HG03432 (cell line): ENCODE measurements at regions not wholly inside any gene's neighbourhood (a gene's known extent, or its start where the extent isn't known, plus 50 kb on each side); places are given as distances from the start of the nearest gene placed in this dataset.
"Not testable (repeated sequence)": the region's sequence is repeated elsewhere in the genome, so short reads cannot be mapped to it uniquely, and the experiment has no call there.

ENCODE experiments used
- ATAC-seq: cut with Tn5 transposase; IDR thresholded peaks from one replicate; pipeline ENCODE4 v1.9.1; 2021; ENCODE audit warnings: mild to moderate bottlenecking, moderate library complexity; ENCODE audit not compliant: unreplicated experiment

DNA sequence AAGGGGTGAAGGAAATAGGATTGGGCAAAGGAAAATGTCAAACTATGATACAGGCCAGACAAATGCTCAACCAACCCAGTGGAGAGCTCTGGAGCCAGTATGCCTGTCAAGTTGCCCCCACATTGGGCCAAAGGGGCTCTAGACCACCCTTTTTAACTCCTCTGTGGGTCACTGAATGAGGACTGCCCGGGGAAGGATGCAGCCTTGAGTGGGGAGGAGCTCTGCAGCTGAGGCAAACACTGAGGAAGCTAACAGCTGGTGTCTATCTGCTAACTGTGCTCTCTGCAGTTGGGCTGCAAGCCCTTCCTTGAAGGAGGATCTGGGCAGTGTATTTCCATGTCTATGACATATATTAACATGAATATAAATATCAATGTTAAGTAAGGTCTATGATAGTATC, 98.4 kb upstream of the PRSS16 start:
- ATAC-seq, result no peak

DNA sequence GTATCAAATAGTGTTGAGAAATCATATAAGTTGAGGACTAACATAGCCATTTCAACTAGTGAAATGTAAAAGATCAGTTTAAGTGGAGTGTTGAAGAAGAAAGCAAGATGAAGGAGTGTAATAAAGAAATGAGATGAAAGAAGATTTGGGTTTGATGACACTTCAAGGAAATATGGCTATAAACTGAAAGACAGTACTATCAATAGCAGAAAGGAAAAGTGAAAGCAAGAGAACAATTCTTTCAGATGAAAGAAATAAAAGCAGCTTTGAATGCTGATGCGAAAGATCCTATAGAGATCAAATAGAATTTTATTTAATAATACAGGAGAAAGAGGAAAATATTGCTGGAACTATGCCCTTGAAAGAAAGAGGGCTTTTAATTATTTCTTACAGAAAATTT, 92.8 kb upstream of the PRSS16 start:
- no peak for ATAC-seq

- peak; percentile 2 for ATAC-seq
Observed at GRCh38 chr6:27156874-27157458, 90.5 kb upstream of the PRSS16 start.

GRCh38 chr6:27157459-27158315, 89.8 kb upstream of the PRSS16 start:
- ATAC-seq, result peak; percentile 56

DNA sequence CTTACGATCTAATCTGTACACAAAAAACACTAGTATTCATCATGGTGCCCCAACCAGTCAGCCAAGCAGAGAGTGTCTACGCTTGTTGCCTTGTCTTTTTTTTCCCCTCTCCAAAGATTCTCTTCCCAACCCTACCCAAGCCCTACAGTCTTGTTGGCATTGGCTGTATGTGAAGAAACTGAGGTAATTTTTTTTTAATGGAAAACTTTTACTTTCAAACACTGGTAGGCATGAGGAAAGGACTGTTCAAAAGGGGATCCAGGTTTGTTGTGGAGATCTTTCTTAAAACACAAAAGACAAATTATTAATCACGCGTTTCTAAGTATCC, 89.2 kb upstream of the PRSS16 start:
- ATAC-seq, result no peak

DNA sequence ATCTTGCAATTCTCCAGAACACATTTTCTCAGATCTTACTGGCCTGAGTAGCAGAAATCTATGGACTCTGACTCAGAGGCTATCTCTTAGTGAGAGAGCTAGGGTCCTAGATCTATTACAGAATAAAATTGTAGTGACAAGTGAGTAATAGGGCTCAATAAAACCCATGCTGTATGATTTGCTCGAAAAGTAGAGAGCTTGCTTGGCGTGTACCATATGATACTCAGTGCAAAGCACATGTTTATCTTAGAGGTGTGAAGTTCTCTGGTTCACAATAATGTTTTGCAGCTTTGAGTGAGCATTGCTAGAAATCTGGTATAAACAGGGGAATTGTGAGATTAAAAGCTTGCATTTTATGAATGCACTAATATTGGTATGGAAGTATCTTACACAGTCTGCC, 87.8 kb upstream of the PRSS16 start:
- ATAC-seq, result no peak

DNA sequence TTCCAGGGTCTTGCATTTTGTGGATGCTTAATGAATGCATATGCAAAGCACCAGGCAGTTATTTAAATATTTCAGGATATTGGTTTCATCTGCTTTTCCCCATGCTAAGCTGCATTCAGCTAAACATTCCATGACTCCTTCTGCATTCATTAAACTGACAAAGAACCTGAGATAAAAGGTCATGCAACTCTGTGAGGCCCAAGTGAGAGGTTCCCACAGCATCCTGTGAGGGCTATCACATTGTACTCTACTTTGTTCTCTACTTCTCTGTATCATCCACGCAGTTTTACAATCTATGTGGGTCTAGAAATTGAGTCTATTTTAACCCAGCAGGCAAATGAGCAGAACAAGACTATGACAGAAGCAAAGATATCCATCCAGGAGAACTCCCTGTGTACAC, 86.4 kb upstream of the PRSS16 start:
- no peak for ATAC-seq

DNA sequence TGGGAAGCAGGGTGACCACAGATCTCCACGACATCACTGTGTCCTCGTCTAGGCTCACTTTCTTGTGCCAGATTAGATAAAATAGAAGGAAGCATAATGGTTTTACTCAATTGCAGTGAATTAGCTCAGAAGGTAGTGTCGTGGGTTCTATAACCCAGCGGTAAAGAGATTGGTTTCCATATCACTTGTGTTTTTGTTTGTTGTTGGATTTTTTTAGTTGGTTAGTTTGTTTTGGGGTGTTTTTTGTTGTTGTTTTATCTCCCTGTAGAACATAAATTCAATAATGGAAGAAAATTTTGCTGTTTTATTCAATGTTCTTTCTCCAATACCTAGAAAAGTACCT, 85.9 kb upstream of the PRSS16 start:
- no peak for ATAC-seq

DNA sequence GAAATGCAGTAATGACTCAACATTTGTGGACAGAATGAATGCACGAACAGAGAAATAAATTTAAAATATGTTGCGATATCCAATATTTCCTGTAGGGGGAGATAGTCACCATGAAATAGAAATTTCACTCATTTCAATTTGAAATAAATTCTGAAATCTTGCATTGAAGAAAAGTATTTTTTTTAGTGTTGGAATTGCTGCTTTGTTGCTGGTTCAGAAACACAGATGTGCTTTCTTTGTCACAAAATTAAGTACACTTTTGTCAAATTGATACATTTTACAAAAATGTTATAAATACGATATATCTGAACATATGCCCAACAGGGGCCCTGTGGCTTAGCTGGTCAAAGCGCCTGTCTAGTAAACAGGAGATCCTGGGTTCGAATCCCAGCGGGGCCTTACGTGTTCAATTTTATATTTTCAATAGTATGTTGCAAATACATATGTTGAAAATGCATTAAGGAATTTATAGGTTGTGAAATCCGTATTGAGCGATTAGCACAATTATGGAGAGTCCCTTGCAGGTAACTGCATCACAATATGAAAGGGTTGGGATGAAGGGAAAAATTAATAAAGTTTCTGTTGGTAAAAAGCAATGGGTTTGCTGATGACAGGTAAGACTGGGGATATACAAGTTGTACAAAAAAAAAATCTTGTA, 85.4 kb upstream of the PRSS16 start:
- ATAC-seq, result no peak

- no peak for ATAC-seq
Observed at GRCh38 chr6:27163834-27164233, 83.7 kb upstream of the PRSS16 start.

- no peak for ATAC-seq
Observed at GRCh38 chr6:27168108-27168507, 79.4 kb upstream of the PRSS16 start.

- ATAC-seq, result no peak
Observed at GRCh38 chr6:27168586-27169443, 78.7 kb upstream of the PRSS16 start.

DNA sequence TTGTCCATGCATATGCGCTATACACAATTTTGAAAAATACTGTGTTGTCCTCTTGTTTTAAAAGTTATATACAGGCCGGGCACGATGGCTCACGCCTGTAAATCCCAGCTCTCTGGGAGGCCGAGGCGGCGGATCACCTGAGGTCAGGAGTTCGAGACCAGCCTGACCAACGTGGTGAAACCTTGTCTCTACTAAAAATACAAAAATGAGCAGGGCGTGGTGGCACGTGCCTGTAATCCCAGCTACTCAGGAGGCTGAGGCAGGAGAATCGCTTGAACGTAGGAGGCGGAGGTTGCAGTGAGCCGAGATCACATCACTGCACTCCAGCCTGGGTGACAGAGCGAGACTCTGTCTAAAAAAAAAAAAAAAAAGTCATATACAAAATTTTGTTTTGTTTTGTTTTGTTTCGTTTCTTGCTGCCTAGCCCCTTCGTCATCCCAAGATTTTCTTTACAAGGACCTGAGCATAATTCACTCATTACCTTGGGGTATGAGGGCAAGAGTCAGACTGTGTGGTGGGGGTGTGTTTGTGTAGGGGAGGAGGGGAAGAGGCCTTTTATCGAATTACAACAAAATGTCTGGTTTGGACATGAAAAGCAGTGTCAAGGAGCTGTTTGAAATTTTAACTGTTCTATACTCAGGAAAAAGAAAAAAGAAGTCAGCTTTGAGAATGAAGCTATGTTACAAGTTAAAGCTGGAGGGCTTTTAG, 74.8 kb upstream of the PRSS16 start:
- ATAC-seq, result not testable (repeated sequence)

DNA sequence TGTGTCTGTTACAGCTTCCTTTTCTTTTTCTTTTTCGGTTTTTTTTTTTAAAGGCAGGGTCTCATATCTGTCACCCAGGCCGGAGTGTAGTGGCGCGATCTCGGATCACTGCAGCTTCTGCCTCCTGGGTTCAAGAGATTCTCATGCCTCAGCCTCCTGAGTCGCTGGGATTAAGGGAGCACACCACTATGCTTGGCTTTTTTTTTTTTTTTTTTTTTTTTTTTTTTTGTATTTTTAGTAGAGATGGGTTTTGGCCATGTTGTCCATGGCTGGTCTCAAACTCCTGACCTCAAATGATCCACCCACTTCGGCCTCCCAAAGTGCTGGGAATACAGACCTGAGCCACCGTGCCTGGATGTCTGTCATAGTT, 74.3 kb upstream of the PRSS16 start:
- ATAC-seq, result not testable (repeated sequence)

DNA sequence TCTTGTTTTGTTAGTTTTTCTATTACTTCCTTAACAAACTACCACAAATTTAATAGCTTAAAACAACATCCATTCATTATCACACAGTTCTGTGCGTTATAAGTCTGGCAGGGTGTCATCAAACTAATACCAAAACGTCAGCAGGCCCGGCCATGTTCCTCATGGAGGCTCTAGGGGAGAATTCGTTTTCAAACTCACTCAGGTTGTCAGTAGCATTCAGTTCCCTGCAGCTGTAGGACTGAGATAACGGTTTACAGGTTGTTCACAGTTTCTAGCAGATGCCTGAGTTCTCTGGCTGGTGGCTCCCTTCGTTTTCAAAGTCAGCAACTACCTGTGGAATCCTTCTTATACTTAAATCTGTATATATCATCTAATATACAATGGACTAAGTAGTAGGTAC, 72.5 kb upstream of the PRSS16 start:
- ATAC-seq, result no peak

DNA sequence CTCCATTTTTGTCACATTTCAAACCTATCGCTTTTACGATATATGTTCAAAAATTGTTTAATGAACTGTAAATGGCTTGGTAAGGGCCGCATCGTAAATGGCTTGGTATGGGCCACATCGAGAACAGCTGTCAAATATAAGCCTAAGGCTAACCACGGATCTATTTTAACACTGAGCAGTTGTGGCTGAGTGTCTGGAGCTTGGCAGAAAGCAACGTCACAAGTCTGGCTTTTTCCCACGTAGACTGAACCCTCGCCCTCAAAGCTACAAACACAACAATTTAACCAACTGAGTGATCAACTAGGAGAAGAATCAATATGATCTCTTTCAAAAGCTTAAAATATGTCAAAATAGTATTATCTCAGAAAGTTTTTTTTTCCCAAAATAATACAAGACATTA, 71.4 kb upstream of the PRSS16 start:
- ATAC-seq, result no peak

DNA sequence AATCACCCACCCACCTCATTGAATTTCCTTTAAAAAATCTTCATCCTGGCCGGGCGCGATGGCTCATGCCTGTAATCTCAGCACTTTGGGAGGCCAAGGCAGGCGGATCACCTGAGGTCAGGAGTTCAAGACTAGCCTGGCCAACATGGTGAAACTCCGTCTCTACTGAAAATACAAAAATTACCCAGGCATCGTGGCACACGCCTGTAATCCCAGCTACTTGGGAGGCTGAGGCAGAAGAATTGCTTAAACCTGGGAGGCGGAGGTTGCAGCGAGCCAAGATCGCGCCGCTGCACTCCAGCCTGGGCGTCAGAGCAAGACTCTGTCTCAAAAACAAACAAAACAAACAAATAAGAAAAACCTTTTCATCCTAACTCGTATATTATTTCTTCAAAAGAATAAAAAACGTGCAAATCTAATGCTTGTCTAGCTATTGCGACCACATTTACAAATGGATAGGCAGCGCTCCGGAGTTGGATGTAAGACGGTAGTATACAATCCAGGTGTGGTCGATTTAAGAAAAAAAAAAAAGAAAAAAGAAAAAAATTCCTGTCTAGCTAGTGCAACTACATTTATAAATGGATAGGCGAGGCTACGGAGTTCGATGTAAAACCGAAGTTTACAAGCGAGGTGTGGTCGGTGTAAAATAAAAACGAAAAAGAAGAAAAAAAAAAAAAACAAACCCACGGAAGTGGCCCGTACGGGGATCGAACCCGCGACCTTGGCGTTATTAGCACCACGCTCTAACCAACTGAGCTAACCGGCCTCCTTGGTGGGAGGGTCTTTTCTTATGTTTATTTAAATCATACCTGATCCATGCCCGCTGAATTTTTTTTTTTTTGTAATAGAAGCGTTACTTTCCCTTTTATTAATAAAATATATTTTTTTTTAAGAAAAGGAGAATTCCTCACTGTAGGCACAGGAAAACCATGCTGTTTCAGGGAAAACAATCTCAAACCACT, 70.7 kb upstream of the PRSS16 start:
- peak; percentile 41 for ATAC-seq

- ATAC-seq, result peak; percentile 75
Observed at GRCh38 chr6:27177485-27178406, 69.8 kb upstream of the PRSS16 start.

DNA sequence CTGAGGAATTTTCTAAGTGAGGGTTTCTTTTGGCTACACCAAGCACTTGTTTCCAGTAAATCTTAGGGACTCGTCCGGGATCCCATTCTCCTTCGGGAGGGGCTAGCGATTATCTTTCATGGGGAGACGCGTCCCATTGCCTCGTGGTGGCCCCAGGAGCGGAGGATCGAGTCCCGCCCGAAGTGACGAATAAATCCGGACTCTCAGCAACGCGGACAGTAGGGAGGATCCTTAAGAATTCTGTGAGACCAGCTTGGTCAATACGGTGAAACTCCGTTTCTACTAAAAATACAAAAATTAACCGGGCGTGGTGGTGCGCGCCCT, 69.1 kb upstream of the PRSS16 start:
- ATAC-seq, result no peak
